ENCODE measurements at regions not wholly inside any gene's neighbourhood (a gene's known extent, or its start where the extent isn't known, plus 50 kb on each side); places are given as distances from the start of the nearest gene placed in this dataset.

DNA sequence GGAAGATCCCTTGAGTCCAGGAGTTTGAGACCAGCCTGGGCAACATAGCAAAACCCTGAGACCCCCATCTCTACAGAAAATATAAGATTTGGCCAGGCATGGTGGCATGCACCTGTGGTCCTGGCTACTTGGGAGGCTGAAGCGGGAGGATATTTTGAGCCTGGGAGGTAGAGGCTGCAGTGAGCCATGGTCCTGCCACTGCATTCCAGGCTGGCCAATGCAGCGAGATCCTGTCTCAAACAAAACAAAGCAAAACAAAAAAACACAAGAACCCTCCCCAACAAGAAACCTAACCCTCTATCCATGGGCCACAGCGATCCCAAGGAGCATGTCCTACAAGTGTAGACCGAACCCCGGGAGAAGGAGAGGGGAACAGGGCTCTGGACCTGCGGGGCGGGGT lies 133.3 kb downstream of the MGAT5B start:
- DNase-seq, result no peak

DNA sequence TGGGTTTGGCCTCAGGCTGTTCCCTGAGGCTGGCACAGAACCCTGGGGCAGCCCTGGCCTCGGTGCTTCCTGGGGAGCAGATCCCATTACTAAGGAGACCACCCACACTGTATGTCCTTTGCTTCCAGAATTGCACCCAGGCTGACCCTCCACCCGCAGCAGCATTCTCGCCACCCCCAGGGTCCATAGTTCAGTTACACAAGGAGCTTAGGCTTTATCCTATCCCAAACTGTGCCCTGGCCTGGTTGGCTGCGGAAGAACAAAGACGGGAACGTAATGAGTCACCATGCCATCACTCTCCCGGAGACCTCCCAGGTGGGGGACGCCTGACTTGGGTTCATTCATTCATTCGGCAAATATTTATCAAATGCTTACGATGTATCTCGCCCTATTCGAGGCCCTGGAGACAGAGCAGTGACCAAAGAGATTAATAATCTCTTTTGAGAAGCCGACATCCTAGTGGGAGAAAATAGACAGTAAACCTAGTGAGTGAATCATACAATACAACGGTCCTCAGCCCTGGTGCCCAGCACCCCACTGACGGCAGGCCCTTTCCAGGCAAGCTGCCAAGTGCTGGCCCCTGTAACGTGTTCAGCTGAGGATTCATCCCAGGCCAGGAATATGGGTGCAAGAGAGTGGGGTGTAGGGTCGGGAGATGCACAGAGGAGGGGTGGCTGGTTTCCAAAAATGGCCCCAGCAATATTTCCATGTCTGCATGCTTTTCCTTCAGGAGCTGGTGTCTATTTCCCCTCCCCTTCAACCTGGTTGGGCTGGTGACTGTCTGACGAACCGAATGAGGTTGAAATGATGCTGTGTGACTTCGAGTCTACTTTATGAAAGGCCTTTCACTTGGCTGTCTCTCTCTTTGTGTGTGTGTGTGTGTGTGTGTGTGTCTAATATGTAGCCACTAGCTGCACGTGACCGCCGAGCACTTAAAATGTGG lies 134.2 kb downstream of the MGAT5B start:
- DNase-seq, result no peak

DNA sequence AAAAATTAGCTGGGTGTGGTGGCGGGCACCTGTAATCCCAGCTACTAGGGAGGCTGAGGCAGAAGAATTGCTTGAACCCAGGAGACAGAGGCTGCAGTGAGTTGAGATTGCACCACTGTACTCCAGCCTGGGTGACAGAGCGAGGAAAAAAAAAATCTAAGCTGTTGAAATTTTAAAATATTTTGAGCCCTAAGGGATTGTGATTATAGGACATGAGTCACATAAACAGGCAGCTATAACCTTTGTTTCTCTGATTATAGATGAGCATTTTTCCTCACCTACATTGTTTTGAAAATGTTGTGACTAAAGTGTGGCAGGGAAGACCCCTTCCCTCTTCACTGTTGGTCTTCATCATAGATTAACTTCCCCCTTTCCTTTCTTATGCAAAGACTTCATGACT lies 135.5 kb downstream of the MGAT5B start:
- DNase-seq, result no peak

DNA sequence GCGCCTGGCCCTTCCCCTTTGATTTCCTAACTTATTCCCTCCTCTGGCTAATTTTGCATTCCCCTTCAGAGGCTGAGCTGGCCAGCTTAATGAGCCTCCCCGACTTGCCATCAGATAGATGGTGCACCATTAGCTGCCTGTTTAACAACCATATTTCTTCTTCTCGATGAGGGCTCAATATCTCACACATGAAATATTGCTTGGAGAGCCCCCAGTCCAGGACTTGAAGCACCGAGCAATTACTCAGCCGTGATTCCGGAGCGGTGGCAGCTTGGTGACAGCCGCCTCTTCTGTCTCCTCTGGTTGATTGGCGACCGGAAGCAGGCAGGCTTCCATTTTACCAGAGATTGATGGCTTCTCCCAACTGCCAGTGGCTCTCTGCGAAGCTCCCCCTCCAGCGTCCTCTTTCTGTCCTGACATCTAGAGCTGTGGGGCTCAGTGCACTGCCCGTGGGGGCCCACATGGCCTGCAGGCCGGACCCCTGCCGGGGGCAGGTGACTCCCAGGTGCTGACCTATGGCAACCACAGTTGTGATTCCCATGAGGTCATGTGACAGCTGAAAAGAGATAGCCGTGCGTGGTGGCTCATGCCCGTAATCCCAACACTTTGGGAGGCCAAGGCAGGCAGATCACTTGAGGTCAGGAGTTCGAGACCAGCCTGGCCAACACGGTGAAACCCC lies 133.7 kb upstream of the SEC14L1 start:
- DNase-seq, result no peak

DNA sequence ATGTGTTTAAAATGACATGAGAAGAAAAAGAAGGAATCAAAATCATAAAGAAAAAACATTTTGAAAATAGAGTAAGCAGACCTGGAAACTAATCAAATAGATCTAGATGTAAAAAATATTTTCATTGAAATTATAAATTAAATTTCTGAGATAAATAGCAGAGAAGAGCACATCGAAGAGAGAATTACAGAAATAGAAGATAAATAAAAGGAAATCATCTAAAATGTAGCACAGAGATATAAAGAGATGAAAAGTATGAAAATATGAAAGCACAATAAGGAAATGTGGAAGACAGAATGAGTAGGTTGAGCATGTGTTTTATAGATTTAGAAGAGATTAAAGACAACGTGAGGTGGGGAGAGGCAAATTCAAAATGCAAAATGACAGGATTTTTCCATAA lies 130.9 kb upstream of the SEC14L1 start:
- no peak for DNase-seq

DNA sequence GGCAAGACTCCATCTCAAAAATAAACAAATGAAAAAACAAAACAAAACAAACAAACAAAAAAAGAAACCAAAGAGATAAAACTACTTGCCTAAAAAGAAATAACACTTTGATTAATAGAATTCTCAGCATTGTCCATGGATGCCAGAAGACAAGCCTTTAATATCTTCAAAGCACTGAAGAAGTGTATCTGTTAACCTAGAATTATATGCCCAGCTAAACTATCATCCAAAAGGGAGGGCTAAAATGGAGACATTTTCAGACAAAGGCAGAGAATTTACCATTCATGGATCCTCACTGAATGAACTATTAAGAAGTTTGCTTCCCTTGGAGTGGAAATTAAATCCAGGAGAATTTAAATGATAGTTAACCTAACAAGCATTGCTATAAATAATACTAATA lies 130.1 kb upstream of the SEC14L1 start:
- DNase-seq, result no peak

DNA sequence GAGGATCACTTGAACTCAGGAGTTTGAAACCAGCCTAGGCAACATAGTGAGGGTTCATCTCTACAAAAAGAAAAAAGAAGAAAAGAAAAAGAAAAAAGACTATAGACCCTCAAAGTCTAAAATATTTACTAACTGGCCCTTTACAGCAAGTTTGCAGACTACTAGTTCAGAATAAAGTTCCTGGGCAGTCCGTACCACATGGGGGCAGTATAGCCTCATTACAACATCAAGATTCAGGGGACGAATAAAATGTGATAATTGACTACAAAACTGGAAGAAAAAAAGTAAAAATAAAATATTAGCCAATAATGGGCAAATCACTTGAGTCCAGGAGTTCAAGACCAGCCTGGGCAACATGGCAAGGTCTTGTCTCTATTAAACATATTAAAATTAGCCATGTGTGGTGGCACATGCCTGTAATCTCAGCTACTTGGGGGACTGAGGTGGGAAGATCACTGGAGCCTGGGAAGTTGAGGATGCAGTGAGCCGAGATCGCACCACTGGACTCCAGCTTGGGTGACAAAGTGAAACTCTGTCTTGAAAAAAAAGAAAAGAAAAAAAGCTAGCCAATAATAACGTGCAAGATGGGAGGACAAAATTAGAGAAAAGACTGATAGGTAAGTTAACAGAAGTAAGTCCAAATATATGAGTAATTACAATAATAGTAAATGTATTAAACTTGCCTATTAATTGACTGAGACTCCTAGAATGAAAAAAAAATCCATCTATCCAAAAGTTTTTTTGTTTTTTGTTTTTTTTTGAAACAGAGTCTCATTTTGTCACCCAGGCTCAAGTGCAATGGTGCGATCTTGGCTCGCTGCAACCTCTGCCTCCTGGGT lies 129.4 kb upstream of the SEC14L1 start:
- DNase-seq, result peak; percentile 15

DNA sequence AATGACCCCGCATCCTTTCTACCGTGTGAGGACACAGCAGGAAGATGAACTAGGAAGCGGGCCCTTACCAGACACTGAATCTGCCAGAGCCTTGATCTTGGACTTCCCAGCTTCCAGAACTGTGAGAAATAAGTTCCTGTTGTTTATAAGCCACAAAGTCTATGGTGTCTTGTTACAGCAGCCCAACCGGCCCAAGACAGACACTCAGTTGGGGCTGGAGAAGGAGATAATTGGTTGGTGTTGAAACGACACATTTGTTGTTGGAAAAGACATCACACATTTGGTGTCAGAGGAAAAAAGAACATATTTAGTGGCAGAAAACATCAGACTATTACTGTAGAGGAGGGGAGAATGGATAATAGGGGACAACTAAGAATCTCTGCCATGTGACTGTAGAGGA lies 122.3 kb upstream of the SEC14L1 start:
- no peak for DNase-seq

DNA sequence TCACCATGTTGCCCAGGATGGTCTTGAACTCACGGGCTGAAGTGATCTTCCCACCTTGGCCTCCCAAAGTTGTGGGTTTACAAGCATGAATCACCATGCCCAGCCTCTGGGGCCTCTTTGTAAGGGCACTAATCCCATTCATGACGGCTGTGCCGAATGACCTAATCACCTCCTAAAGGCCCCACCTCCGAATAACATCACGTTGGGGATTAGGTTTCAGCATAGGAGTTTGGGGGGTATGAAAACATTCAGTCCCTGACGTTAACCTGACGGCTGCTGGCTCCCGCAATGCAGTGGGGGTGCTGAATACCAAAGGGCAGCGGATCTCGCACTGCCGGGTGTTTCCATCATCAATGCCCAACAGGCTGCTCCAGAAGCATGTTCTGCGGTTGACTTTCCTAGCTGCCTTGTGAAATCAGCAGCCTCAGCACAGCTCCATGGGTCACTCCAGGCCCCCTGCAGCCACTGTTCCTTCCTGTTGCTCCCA lies 120.8 kb upstream of the SEC14L1 start:
- no peak for DNase-seq

DNA sequence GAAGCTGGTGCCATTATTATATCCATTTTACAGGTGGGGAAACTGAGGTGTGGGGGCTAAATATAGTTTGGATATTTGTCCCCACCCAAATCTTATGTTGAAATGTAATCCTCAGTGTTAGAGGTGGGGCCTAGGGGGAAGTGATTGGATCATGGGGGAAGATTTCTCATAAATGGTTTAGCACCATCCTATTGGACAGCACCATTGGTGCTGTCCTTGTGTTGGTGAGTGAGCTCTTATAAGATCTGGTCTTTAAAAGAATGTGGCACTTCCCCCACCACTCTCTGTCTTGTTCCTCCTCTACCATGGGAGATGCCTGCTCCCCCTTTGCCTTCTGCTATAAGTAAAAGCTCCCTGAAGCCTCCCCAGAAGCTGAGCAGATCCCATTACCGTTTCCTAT lies 119.8 kb upstream of the SEC14L1 start:
- DNase-seq, result no peak

DNA sequence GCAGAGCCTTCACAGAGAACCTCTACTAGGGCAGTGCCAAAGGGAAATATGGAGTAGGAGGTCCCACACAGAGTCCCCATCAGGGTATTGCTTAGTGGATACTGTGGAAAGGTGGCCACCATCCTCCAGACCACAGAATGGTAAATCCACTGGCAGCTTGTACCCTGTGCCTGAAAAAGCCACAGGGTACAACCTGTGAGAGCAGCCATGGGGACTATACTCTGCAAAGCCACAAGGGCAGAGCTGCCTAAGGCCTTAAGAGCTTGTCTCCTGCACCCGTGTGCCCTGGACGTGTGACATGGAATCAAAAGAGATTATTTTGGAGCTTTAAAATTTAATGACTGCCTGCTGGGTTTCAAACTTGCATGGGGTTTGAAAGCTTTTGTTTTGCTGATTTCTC lies 118.0 kb upstream of the SEC14L1 start:
- DNase-seq, result no peak

DNA sequence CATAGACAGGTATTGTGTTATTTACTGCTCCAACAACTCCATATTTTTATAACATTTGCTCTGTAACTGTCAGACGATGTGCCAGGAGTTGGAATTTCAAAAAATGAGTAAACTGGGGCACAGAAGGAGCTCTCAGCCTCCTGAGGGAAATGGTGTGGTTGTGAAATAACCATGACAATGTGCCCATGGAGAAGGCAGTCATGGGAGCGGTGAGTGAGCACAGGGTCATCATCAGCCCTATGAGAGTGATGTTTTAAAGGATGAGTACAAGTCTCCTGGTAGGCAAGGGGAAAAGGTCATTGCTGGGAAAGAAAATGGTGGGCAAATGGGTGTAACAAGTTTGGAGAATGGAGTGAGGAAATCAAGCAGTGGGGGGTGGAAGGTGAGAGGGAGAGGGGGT lies 115.0 kb upstream of the SEC14L1 start:
- no peak for DNase-seq

DNA sequence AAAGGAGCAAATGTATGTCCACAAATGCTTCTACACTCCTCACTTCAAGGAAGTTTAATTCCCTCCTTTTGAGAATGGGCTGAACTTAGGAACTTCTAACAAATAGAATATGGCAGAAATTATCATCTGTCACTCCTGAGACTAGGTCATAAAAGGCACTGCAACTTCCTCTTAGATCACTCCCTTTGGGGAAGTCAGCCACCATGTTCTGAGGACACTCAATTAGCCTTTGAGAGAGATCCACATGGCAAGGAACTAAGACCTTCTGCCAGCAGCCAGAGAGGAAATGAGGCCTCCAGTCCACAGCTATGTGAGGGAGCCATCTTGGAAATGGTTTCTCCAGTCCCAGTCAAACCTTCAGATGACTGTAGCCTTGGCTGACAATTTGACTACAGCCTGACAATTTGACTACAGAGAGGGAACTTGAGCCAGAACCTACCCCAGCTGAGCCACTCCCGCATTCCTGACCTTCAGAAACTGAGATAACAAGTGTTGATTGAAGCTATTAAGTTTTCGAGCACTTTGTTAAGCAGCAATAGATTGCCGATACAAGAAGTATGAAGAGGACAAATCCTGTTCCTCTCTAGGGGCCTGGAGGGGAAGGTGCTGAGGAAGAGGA lies 113.4 kb upstream of the SEC14L1 start:
- DNase-seq, result no peak

DNA sequence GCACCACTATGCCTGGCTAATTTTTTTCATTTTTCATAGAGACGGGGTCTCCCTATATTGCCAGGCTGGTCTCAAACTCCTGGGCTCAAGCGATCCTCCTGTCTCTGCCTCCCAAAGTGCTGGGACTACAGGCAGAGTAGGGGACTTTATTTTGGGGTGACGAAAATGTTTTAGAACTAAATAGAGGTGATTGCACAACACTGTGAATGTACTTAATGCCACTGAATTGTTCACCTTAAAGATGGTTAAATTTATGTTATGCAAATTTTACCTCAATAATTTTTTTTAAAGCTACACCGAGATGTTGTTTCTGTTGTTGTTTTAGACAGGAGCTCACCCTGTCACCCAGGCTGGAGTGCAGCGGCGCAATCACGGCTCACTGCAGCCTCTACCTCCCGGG lies 111.9 kb upstream of the SEC14L1 start:
- no peak for DNase-seq

DNA sequence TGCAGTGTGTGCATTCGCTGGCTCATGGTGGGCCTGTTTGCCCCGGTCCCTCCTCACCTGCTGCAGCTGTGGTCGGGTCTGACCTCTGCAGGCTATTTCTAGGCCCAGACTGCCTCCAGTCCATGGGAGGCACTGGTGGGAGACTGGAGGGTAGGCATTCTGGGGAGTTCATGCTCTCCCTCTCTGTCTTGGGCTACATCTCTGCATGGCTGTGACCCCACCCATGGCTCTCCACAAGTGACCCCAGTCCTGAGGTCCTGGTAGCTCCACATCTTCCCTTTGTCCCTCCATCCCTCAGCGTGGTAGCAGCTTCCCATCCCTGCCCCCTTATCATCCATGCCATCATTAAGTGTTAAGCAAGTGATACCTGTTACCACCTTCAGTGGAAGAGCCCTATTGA lies 107.8 kb upstream of the SEC14L1 start:
- no peak for DNase-seq

DNA sequence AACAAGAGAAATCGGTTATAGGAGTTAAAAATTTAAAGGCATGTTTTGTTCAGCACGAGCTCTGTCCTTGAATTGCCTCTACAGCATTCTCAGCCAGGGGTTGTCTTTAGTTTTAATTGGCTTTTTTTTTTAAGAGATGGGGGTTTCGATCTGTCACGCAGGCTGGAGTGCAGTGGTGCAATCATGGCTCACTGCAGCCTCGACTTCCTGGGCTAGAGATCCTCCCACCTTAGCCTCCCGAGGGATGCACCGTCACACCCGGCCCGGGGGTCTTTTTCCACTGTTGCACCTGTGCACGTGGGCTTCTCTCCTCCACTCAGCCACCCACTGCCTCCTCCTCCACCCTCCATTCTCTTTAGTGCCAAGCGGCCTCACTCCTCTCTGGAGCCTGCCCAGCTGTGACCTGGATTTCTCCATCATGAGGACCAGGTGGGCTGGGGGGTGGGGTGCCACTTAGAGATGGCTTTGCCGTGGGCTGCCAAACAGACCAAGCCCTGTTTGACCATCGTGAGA lies 106.8 kb upstream of the SEC14L1 start:
- no peak for DNase-seq

DNA sequence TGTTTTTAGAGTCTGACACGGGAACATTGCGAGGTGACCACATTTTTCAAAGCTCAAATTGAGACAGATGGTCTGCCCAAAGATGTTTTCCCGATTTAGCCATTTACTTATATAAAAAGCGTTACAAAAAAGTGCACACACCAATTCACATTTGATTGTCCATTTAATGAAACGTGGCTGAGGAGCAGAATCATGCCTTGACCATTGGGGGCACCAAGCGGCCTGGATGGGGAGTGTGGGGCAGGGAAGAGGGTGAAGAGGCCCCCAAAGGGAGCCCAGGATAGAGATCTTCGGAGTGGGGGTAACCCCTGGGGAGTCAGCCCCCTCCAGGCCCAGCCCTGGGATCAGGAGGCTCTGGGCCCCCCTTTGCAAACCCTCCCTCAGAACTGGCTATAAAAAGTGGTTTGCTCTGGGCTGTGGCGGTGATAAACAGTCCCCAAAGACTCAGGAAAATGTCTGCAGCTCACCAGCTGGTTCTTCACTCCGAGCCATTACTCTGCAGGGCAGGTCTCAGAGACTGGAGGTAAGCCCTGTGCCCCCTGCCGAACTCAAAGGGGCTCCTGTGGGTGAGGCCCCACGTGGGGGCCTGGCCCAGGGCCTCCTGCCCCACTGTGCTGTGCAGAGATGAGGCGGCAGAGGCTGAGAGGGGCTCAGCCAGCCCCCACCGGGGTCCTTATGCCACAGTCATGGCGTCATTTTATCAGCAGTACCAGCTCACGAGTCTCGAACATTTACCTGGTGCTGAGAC lies 105.9 kb upstream of the SEC14L1 start:
- DNase-seq, result no peak

DNA sequence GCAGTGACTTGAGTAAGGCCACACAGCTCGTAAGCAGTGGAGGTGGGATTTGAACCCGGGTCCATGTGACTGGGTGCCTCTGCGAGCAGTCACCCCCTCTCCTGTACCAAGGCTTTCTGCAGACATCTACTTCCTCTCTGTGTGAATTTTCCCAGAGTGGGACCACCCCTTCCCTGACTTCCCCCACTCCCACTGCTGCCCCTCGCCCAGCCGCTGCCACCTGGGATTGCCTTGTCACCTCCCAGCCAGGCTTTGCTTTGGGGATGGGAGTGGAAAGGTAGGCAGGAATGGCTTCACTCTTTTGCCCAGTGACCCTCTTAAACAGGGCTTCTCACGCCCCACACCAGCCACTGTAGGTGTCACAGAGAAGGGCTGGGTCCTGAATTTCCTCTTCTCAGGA lies 105.2 kb upstream of the SEC14L1 start:
- DNase-seq, result no peak

DNA sequence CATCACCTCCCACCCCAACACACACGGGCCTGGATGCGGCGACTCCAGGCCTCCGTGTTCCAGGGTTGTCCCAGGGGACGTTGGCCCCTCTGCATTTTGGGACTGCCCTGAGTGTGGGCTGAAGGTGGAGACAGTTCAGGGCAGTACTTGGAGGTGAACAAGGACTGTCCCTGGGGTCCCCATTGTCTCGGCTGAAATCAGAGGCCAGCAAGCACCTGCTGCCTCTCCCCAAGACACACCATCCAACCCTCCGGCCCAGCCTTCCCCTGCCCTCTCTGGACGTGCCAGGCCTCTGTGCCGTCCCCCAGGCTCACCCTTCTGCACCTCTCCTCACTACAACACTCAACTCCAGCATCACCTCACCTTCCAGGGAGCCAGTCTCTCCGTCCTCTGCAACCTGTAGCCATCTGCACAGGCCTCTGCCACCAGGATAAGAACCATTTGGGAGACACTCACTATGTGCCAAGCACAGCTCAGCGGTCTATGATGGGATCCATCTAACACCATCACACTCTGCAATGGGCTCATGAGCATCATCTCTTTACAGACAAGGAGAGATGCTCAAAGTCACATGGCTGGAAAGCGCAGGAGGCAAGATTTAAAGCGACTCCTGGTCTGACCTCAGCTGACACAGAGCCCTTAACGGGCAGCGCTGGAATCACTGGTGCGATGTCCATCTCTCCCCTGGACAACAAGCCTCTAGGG lies 104.5 kb upstream of the SEC14L1 start:
- no peak for DNase-seq

DNA sequence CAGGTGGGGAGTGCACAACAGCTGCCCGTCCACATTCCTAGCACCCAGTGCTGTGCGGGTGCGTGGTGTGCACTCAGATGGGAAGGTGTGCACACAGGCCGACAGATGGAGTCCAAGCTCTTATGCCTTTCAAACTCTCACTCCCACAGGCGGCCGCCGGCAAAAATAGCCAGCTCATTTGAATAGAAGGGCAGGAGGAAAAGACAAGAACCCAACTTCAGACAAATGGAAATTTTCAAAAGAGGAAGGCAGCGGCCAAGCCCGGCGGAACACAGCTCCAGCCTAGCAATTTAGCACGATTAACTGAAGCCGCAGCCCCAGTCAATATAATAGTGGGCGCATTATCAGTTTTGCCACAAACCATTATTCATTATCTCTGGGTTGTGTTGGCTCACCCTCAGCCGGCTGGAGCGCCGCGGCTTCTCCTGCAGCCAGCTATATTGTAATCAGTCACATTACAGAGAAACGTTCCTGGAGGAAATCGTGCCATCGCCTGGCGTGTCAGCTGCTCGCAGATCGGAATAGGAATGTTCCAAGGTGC lies 103.9 kb upstream of the SEC14L1 start:
- no peak for DNase-seq

DNA sequence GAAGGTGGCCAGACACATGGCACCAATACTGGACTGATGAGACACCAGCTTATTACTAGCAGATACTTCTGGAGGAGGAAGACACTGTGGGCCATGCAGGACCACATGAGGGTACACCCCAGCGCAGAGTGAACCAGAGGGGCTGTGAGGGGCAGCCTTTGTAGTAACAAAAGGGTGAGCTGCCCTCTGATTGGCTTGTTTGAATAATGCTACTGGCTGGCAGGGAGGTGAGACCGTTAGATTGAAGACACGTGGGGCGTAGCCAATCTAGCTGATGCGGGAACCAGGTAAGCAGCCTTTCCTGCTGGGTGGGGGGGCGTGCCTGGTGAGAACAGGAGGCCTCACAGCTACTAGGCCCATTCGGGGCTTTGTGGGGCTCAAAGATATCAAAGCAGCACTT lies 102.8 kb upstream of the SEC14L1 start:
- DNase-seq, result no peak
